ENCODE measurements at regions not wholly inside any gene's neighbourhood (a gene's known extent, or its start where the extent isn't known, plus 50 kb on each side); places are given as distances from the start of the nearest gene placed in this dataset.

GRCh38 chr5:74040811-74041491 lies 415.0 kb downstream of the ARHGEF28 start:
- Histone ChIP-seq H4K20me1 (replicated peaks; ENCODE audit: control insufficient read depth, extremely low read depth, insufficient read depth, low read length) (no peaks in the 10 kb centered on the region), H3K9ac (replicated peaks; ENCODE audit: extremely low read depth, insufficient read depth, low read length) (no peak overlapping the region), H3K36me3 (ENCODE audit: control insufficient read depth in 2 of 2, extremely low read depth in 1 of 2, insufficient read depth in 2 of 2, low read length in 2 of 2) (no peaks in the 10 kb centered on the region), H3K4me3 (replicated peaks in 1 of 3; ENCODE audit: insufficient read depth in 1 of 3, low read depth in 1 of 3, low read length in 3 of 3) (no peak overlapping the region), H2AFZ (ENCODE audit: low read depth, low read length) (no peak overlapping the region), H3K9me1 (replicated peaks; ENCODE audit: control insufficient read depth, extremely low read depth, insufficient read depth, low read length) (no peaks in the 10 kb centered on the region), H3K79me2 (ENCODE audit: control insufficient read depth, insufficient read depth, low read length) (no peaks in the 10 kb centered on the region), H3K27ac (ENCODE audit: insufficient read depth, low read depth, low read length) (no peak overlapping the region), H3K9me3 (replicated peaks; ENCODE audit: control insufficient read depth, insufficient read depth, low read length) (no peaks in the 10 kb centered on the region), H3K27me3 (ENCODE audit: control insufficient read depth in 2 of 2, insufficient read depth in 2 of 2, low read length in 2 of 2) (no peaks in the 10 kb centered on the region), H3K4me2 (ENCODE audit: insufficient read depth, low read length) (no peak overlapping the region), H3K4me1 (ENCODE audit: control insufficient read depth, extremely low read depth, insufficient read depth, low read length) (no peaks in the 10 kb centered on the region)
- ChIA-PET POLR2A (no interaction called here), CTCF (interaction anchor here (1.5 kb wide), 1 partner anchor 15 kb away, joined by 3 read pairs; no protein-coding TSS in a partner anchor)
- no TSS peak for BruUV-seq (replicated peaks)
- FAIRE-seq (no peak), DNase-seq (ENCODE audit: low read depth, low spot score) (no peak)
- no peak for TF ChIP-seq JUN (IDR thresholded peaks at IDR 0.05; ENCODE audit: borderline replicate concordance, insufficient read depth, insufficient read length, low read depth)
- TF ChIP-seq MYC (IDR thresholded peaks at IDR 0.05; ENCODE audit: low read depth, low read length), result no peak
- no peak for TF ChIP-seq GATA2 (IDR thresholded peaks at IDR 0.05; ENCODE audit: insufficient read depth, insufficient read length, low read depth, low read length)
- TF ChIP-seq POLR2A (IDR thresholded peaks at IDR 0.05; ENCODE audit: low read depth, low read length), result no peak
- TF ChIP-seq MAX (IDR thresholded peaks at IDR 0.05; ENCODE audit: insufficient read depth, insufficient read length), result no peak
- TF ChIP-seq CTCF (IDR thresholded peaks at IDR 0.05; ENCODE audit: extremely low read depth in 1 of 2, insufficient read depth in 1 of 2, low read depth in 1 of 2, low read length in 2 of 2), result no peak
- no peak for TF ChIP-seq FOS (IDR thresholded peaks at IDR 0.05; ENCODE audit: borderline replicate concordance, insufficient read depth, low read length)
- TF ChIP-seq EZH2 (IDR thresholded peaks at IDR 0.05; ENCODE audit: borderline replicate concordance, low read depth, low read length, severe bottlenecking), result no peak
- TF ChIP-seq POLR2AphosphoS5 (IDR thresholded peaks at IDR 0.05; ENCODE audit: insufficient read depth, low read depth, low read length), result no peak
- intact Hi-C loops (cut with micrococcal nuclease) (no loop called here), dilution Hi-C loops (cut with MboI; ENCODE audit: extremely low pct_ligation_motif_present, low sequenced_read_pairs) (no loop called here)

All from endothelial cell of umbilical vein (primary cell).